ENCODE measurements at regions not wholly inside any gene's neighbourhood (a gene's known extent, or its start where the extent isn't known, plus 50 kb on each side); places are given as distances from the start of the nearest gene placed in this dataset.

- TF ChIP-seq EZH2 (IDR thresholded peaks at IDR 0.05; ENCODE audit: borderline replicate concordance, low read depth, low read length, severe bottlenecking) (no peak), CTCF (IDR thresholded peaks at IDR 0.05; ENCODE audit: borderline replicate concordance, extremely low read depth, low read length, poor library complexity, severe bottlenecking) (no peak)
Observed at GRCh38 chr12:58171914-58172313, 230.5 kb downstream of the ATP23 start.
